HUES64 (cell line): ENCODE measurements at regions not wholly inside any gene's neighbourhood (a gene's known extent, or its start where the extent isn't known, plus 50 kb on each side); places are given as distances from the start of the nearest gene placed in this dataset.

Experiments
- H3K27ac ChIP-seq: 2 replicates; pipeline ENCODE4 v1.7.0; 2013; ENCODE audit warnings: low read depth, low read length, inconsistent platforms
- H3K27me3 ChIP-seq: 2 replicates; pipeline ENCODE4 v1.6.1; 2013; ENCODE audit warnings: mild to moderate bottlenecking, low read length; ENCODE audit not compliant: insufficient read depth
- H3K36me3 ChIP-seq: 2 replicates; pipeline ENCODE4 v1.6.1; 2013; ENCODE audit warnings: mild to moderate bottlenecking, low read length; ENCODE audit not compliant: insufficient read depth
- H3K4me1 ChIP-seq: 2 replicates; pipeline ENCODE4 v1.6.1; 2013; ENCODE audit warnings: mild to moderate bottlenecking, low read length, moderate library complexity; ENCODE audit not compliant: insufficient read depth
- H3K4me3 ChIP-seq: 2 replicates; pipeline ENCODE4 v1.5.1; 2013; ENCODE audit warnings: mild to moderate bottlenecking, low read length, moderate library complexity
- H3K9ac ChIP-seq: 2 replicates; pipeline ENCODE4 v1.6.1; 2013; ENCODE audit warnings: mild to moderate bottlenecking, low read depth, low read length
- H3K9me3 ChIP-seq: 2 replicates; pipeline ENCODE4 v1.6.1; 2013; ENCODE audit warnings: low read depth, low read length; ENCODE audit not compliant: insufficient read depth
- WGBS: fragments of 150-250, 120-280 bp; methylation state at CpG from one replicate; pipeline ENCODE4 v1.1.7; 2013; ENCODE audit warnings: missing lambda C conversion rate; 5-methylcytosine and 5-hydroxymethylcytosine counted together

- no peaks in the 10 kb centered on the region for H3K9me3 ChIP-seq
- H3K4me3 ChIP-seq = no peak overlapping the region
- no peaks in the 10 kb centered on the region for H3K36me3 ChIP-seq
- WGBS = 92% methylated on average over 2 of the region's 2 CpGs
- no peaks in the 10 kb centered on the region for H3K4me1 ChIP-seq
- no peaks in the 10 kb centered on the region for H3K27me3 ChIP-seq
- no peak overlapping the region for H3K27ac ChIP-seq
- H3K9ac ChIP-seq = no peak overlapping the region
These were observed 662.3 kb downstream of the SATB2 start for GRCh38 chr2:198795419-198795818.

- no peaks in the 10 kb centered on the region for H3K27me3 ChIP-seq
- H3K4me3 ChIP-seq = no peak overlapping the region
- no peaks in the 10 kb centered on the region for H3K9me3 ChIP-seq
- no peak overlapping the region for H3K27ac ChIP-seq
- WGBS = 0% methylated on average over 1 of the region's 1 CpG
- peaks cover 14% of the 10 kb centered on the region for H3K4me1 ChIP-seq
- no peak overlapping the region for H3K9ac ChIP-seq
- no peaks in the 10 kb centered on the region for H3K36me3 ChIP-seq
These were observed 666.1 kb downstream of the SATB2 start for GRCh38 chr2:198791623-198792022.

- 11% methylated on average over 2 of the region's 2 CpGs for WGBS
- Histone ChIP-seq H3K9me3 (no peaks in the 10 kb centered on the region), H3K4me3 (no peak overlapping the region), H3K36me3 (no peaks in the 10 kb centered on the region), H3K27ac (peak overlapping the region; percentile 51; the same call in 1 of the 2 replicates), H3K9ac (no peak overlapping the region), H3K4me1 (peaks cover 14% of the 10 kb centered on the region), H3K27me3 (no peaks in the 10 kb centered on the region)
These were observed 669.1 kb downstream of the SATB2 start for GRCh38 chr2:198788676-198789075.

DNA sequence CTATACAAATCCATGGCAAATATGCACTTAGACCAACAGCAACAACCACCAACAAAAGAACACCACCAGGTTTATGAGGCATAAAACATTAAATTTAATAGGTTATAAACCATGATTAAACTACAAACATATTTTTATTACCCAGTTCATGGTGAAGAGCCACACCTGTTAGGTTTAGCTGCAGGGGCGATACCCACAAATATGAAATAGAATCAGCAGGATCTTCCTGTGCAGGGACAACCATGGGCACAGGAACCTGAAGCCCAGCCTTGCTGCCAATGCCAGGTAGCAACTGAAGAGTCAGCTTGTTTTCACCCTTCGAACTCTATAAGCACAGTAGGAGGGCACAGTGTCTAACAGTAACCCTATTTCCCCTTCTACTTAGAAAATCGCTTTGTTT, 675.0 kb downstream of the SATB2 start:
- H3K27ac ChIP-seq = no peak overlapping the region
- H3K9ac ChIP-seq = no peak overlapping the region
- no peaks in the 10 kb centered on the region for H3K9me3 ChIP-seq
- 95% methylated on average over 2 of the region's 3 CpGs for WGBS
- no peak overlapping the region for H3K4me3 ChIP-seq
- H3K36me3 ChIP-seq = no peaks in the 10 kb centered on the region
- no peaks in the 10 kb centered on the region for H3K27me3 ChIP-seq
- H3K4me1 ChIP-seq = no peaks in the 10 kb centered on the region

DNA sequence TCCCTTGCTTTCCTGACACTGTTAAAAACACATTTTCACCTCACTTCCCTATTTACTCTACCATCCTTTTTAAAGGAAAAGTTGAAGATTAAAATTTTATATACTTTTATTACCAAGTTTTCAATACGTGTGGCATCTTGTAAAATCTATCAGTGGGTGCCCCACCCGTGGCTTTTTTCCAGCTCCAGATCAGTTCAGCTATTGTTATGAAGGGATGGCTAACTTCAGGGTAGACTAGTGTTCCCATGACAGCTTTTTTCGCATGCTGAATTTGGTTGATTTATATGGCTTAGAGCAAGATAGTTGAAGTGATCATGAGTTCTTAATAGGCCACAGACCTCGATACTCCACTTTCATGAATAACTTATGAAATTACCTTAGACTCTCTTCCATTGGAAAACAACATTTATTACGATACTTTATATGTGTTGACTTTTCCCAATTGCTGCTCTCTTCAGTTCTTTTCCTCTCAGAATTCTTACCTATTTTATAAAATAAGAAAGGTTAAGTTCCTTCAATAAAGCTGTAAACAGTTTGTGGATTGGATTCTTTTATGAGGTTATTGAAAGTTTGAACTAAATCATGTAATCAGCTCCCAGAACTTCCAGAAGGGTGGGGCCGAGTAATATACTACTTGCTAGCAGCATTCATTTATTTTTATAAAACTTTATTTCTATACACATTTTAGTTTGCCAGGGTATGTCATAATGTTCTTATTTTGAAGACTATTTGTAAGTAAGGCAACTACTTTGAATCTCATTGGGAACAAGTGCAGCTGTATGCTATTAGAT, 680.9 kb downstream of the SATB2 start:
- Histone ChIP-seq H3K36me3 (no peaks in the 10 kb centered on the region), H3K4me1 (peaks cover 11% of the 10 kb centered on the region), H3K4me3 (no peak overlapping the region), H3K27ac (no peak overlapping the region), H3K9ac (no peak overlapping the region), H3K27me3 (no peaks in the 10 kb centered on the region), H3K9me3 (no peaks in the 10 kb centered on the region)
- 90% methylated on average over 5 of the region's 6 CpGs for WGBS

GRCh38 chr2:198775737-198776136, 682.0 kb downstream of the SATB2 start:
- Histone ChIP-seq H3K9ac (no peak overlapping the region), H3K4me1 (peaks cover 11% of the 10 kb centered on the region), H3K27me3 (no peaks in the 10 kb centered on the region), H3K36me3 (no peaks in the 10 kb centered on the region), H3K27ac (no peak overlapping the region), H3K4me3 (no peak overlapping the region), H3K9me3 (no peaks in the 10 kb centered on the region)
- 91% methylated on average over 5 of the region's 5 CpGs for WGBS

GRCh38 chr2:198774576-198774975, 683.2 kb downstream of the SATB2 start:
- Histone ChIP-seq H3K27ac (no peak overlapping the region), H3K27me3 (no peaks in the 10 kb centered on the region), H3K9ac (no peak overlapping the region), H3K4me3 (no peak overlapping the region), H3K9me3 (no peaks in the 10 kb centered on the region), H3K4me1 (peaks cover 11% of the 10 kb centered on the region), H3K36me3 (no peaks in the 10 kb centered on the region)
- WGBS = 100% methylated on average over 1 of the region's 2 CpGs

DNA sequence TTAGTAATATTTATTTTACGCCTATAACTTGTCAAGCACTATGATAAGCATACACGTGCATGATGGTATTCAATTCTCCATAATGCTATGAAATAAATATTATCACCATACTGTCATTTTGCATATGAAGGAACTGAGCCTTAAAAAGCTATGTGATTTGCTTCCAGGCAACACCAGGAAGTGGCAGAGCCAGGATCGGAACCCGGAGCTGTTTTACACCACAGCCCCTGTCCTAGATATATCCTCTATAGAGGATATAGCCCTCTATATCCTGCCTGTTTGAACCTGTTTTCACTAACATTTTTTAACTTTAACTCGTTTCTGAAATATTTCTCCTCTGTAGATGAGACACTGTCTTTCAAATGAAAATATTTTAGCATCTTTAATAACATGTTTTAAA, 690.0 kb downstream of the SATB2 start:
- H3K36me3 ChIP-seq = no peaks in the 10 kb centered on the region
- 98% methylated on average over 5 of the region's 5 CpGs for WGBS
- no peaks in the 10 kb centered on the region for H3K9me3 ChIP-seq
- H3K27ac ChIP-seq = no peak overlapping the region
- no peaks in the 10 kb centered on the region for H3K4me1 ChIP-seq
- no peak overlapping the region for H3K9ac ChIP-seq
- no peak overlapping the region for H3K4me3 ChIP-seq
- H3K27me3 ChIP-seq = no peaks in the 10 kb centered on the region

DNA sequence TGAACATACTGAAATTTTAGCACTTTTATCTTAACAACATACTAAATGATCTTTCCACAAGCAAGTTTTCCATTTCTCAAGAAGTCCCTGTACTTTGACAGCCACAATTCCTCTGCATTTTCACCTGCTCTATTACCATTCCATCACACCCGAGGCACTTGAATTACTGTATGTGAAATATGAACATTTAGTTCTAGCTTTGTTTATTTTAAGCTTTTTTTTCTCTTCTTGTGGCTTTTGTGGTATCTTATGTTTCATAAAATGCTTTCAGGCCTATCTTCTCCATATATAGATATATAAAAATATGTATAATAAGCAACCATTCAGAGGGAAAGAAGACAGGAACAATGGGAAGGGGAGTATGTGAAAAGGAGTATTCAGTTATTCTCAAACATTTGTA, 693.9 kb downstream of the SATB2 start:
- Histone ChIP-seq H3K4me3 (no peak overlapping the region), H3K27me3 (no peaks in the 10 kb centered on the region), H3K9ac (no peak overlapping the region), H3K4me1 (no peaks in the 10 kb centered on the region), H3K36me3 (no peaks in the 10 kb centered on the region), H3K27ac (no peak overlapping the region), H3K9me3 (no peaks in the 10 kb centered on the region)
- whole genome bisulfite sequencing = no CpG with 5 or more reads among the region's 1 CpG

DNA sequence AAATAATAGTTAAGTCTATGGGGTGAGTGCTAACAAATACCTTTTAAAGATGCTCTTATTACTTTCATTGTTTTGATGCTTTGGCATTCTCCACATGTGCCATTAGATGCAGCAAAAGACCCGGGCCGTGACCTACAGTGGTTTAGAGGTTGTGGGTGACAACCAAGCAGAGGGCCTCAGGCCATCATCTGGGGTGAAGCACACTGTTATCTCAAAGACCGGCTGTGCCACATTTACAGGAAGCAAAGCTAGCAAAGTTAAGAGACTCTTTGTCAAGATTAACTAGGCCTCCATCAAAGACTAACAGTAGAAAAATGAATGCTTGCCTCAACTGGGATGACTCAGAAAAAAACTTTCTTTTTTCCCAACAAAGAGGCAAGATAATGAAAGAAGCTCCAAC, 695.3 kb downstream of the SATB2 start:
- Histone ChIP-seq H3K27me3 (no peaks in the 10 kb centered on the region), H3K4me1 (no peaks in the 10 kb centered on the region), H3K9ac (no peak overlapping the region), H3K27ac (no peak overlapping the region), H3K9me3 (no peaks in the 10 kb centered on the region), H3K4me3 (no peak overlapping the region), H3K36me3 (no peaks in the 10 kb centered on the region)
- 93% methylated on average over 3 of the region's 3 CpGs for WGBS

- Histone ChIP-seq H3K4me1 (no peaks in the 10 kb centered on the region), H3K27ac (no peak overlapping the region), H3K4me3 (no peak overlapping the region), H3K9ac (no peak overlapping the region), H3K27me3 (no peaks in the 10 kb centered on the region), H3K9me3 (no peaks in the 10 kb centered on the region), H3K36me3 (no peaks in the 10 kb centered on the region)
- WGBS = 92% methylated on average over 3 of the region's 3 CpGs
These were observed 700.7 kb downstream of the SATB2 start for GRCh38 chr2:198757069-198757468.

GRCh38 chr2:198756166-198756565, 701.6 kb downstream of the SATB2 start:
- Histone ChIP-seq H3K9me3 (no peaks in the 10 kb centered on the region), H3K36me3 (no peaks in the 10 kb centered on the region), H3K27me3 (no peaks in the 10 kb centered on the region), H3K4me3 (no peak overlapping the region), H3K9ac (no peak overlapping the region), H3K4me1 (no peaks in the 10 kb centered on the region), H3K27ac (no peak overlapping the region)
- WGBS = 100% methylated on average over 2 of the region's 3 CpGs
